HG02938 (cell line): ENCODE measurements at regions not wholly inside any gene's neighbourhood (a gene's known extent, or its start where the extent isn't known, plus 50 kb on each side); places are given as distances from the start of the nearest gene placed in this dataset.
"Not testable (repeated sequence)": the region's sequence is repeated elsewhere in the genome, so short reads cannot be mapped to it uniquely, and the experiment has no call there.

ENCODE experiments used
- ATAC-seq: cut with Tn5 transposase; IDR thresholded peaks from one replicate; pipeline ENCODE4 v1.9.1; 2021; ENCODE audit warnings: mild to moderate bottlenecking, moderate library complexity; ENCODE audit not compliant: unreplicated experiment

GRCh38 chr16:75780669-75781068 is 54.4 kb upstream of the CPHXL start:
- no peak for ATAC-seq

- ATAC-seq: no peak
Measured at GRCh38 chr16:75781683-75782343, 55.5 kb upstream of the CPHXL start.

- ATAC-seq: peak; percentile 47
Measured at GRCh38 chr16:75787440-75787839, 61.1 kb upstream of the CPHXL start.

GRCh38 chr16:75789237-75789636 is 62.9 kb upstream of the CPHXL start:
- ATAC-seq: peak; percentile 75

- ATAC-seq: no peak
Measured at GRCh38 chr16:75792771-75793492, 66.6 kb upstream of the CPHXL start.

- no peak for ATAC-seq
Measured at GRCh38 chr16:75793641-75794040, 67.4 kb upstream of the CPHXL start.

- no peak for ATAC-seq
Measured at GRCh38 chr16:75794426-75794825, 68.1 kb upstream of the CPHXL start.

GRCh38 chr16:75798714-75799113 is 72.4 kb upstream of the CPHXL start:
- no peak for ATAC-seq

- ATAC-seq: no peak
Measured at GRCh38 chr16:75801307-75801706, 75.0 kb upstream of the CPHXL start.

- ATAC-seq: no peak
Measured at GRCh38 chr16:75803753-75804152, 77.5 kb upstream of the CPHXL start.

- no peak for ATAC-seq
Measured at GRCh38 chr16:75804368-75804767, 78.1 kb upstream of the CPHXL start.

- no peak for ATAC-seq
Measured at GRCh38 chr16:75805946-75806345, 79.7 kb upstream of the CPHXL start.

GRCh38 chr16:75806487-75806886 is 80.2 kb upstream of the CPHXL start:
- no peak for ATAC-seq

- ATAC-seq: no peak
Measured at GRCh38 chr16:75810342-75810741, 84.1 kb upstream of the CPHXL start.

GRCh38 chr16:75811020-75811634 is 84.8 kb upstream of the CPHXL start:
- no peak for ATAC-seq

GRCh38 chr16:75818491-75818890 is 92.2 kb upstream of the CPHXL start:
- ATAC-seq: no peak

GRCh38 chr16:75820672-75821071 is 94.4 kb upstream of the CPHXL start:
- no peak for ATAC-seq

GRCh38 chr16:75821117-75821516 is 94.8 kb upstream of the CPHXL start:
- ATAC-seq: no peak

GRCh38 chr16:75825750-75826149 is 99.5 kb upstream of the CPHXL start:
- not testable (repeated sequence) for ATAC-seq

- ATAC-seq: not testable (repeated sequence)
Measured at GRCh38 chr16:75827372-75828038, 101.2 kb upstream of the CPHXL start.

- ATAC-seq: not testable (repeated sequence)
Measured at GRCh38 chr16:75833385-75833784, 107.1 kb upstream of the CPHXL start.
